Mesendoderm (in vitro differentiated cells): ENCODE measurements at regions not wholly inside any gene's neighbourhood (a gene's known extent, or its start where the extent isn't known, plus 50 kb on each side); places are given as distances from the start of the nearest gene placed in this dataset.

Source experiments
- DNase-seq: peaks from one replicate; pipeline ENCODE4 v3.0.0; 2013
- H2AK5ac ChIP-seq: 2 replicates; pipeline ENCODE4 v1.6.1; 2013; ENCODE audit warnings: low read length, inconsistent platforms
- H2BK120ac ChIP-seq: 2 replicates; pipeline ENCODE4 v1.6.1; 2013; ENCODE audit warnings: low read depth, mild to moderate bottlenecking, low read length, moderate library complexity, mixed read lengths
- H2BK15ac ChIP-seq: replicated peaks from 2 replicates; pipeline ENCODE4 v1.6.1; 2013; ENCODE audit warnings: low read depth, mild to moderate bottlenecking, moderate library complexity
- H2BK5ac ChIP-seq: 2 replicates; pipeline ENCODE4 v1.6.1; 2013; ENCODE audit warnings: low read length, inconsistent platforms
- H3K18ac ChIP-seq: 2 replicates; pipeline ENCODE4 v1.6.1; 2013; ENCODE audit warnings: mild to moderate bottlenecking, low read length, mixed read lengths
- H3K23ac ChIP-seq: one replicate; pipeline ENCODE4 v1.6.1; 2013; ENCODE audit warnings: low read length
- H3K27ac ChIP-seq: 2 replicates; pipeline ENCODE4 v1.5.1; 2013; ENCODE audit warnings: low read depth, mild to moderate bottlenecking, inconsistent platforms, low read length, moderate library complexity
- H3K27me3 ChIP-seq: 2 replicates; pipeline ENCODE4 v1.6.1; 2013; ENCODE audit warnings: low read length, control low read depth, mild to moderate bottlenecking, inconsistent platforms; ENCODE audit not compliant: insufficient read depth, poor library complexity
- H3K36me3 ChIP-seq: 2 replicates; pipeline ENCODE4 v1.6.1; 2013; ENCODE audit warnings: low read length, inconsistent platforms; ENCODE audit not compliant: control insufficient read depth, insufficient read depth
- H3K4ac ChIP-seq: one replicate; pipeline ENCODE4 v1.6.1; 2013; ENCODE audit warnings: low read depth, mild to moderate bottlenecking, low read length, moderate library complexity
- H3K4me1 ChIP-seq: 2 replicates; pipeline ENCODE4 v1.6.1; 2013; ENCODE audit warnings: low read depth, low read length, inconsistent platforms; ENCODE audit not compliant: control insufficient read depth
- H3K4me2 ChIP-seq: 2 replicates; pipeline ENCODE4 v1.6.1; 2013; ENCODE audit warnings: low read length
- H3K4me3 ChIP-seq: 2 replicates; pipeline ENCODE4 v1.5.1; 2013; ENCODE audit warnings: mild to moderate bottlenecking, low read length
- H3K56ac ChIP-seq: one replicate; pipeline ENCODE4 v1.6.1; 2013; ENCODE audit warnings: low read length
- H3K79me1 ChIP-seq: 2 replicates; pipeline ENCODE4 v1.6.1; 2013; ENCODE audit warnings: low read length, inconsistent platforms
- H3K79me2 ChIP-seq: 2 replicates; pipeline ENCODE4 v1.6.1; 2013; ENCODE audit warnings: mild to moderate bottlenecking, low read length; ENCODE audit not compliant: control insufficient read depth, insufficient read depth
- H3K9ac ChIP-seq: 2 replicates; pipeline ENCODE4 v1.6.1; 2013; ENCODE audit warnings: low read length, inconsistent platforms
- H4K5ac ChIP-seq: one replicate; pipeline ENCODE4 v1.6.1; 2013; ENCODE audit warnings: low read length
- H4K8ac ChIP-seq: one replicate; pipeline ENCODE4 v1.6.1; 2013; ENCODE audit warnings: low read depth, mild to moderate bottlenecking, control low read depth, low read length, moderate library complexity
- WGBS: extraction: QIAGEN DNeasy Blood & Tissue Kit; methylation state at CpG from one replicate; pipeline ENCODE4 v1.1.7; 2013; ENCODE audit warnings: low lambda C conversion rate, missing lambda C conversion rate; ENCODE audit not compliant: insufficient coverage; ENCODE audit errors: extremely low coverage; 5-methylcytosine and 5-hydroxymethylcytosine counted together

DNA sequence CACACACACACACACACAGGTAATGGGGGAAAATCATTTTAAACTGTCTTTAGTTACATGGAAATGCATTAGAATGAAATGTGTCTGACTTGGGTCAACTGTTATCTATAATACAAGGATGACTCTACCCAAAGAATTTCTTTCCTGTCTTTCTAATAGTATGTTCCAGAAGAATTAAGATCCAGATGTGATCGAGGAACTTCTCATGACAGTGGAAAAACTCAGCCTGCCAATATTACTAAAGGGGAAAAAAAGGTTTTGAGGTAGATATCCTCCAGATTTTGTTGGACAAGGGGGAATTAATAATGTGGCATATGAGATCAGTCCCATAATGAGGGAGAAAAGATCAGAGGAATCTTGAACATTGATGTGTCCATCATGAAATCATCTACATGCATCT, 190.6 kb upstream of the MAP3K1 start:
- no peak overlapping the region for H4K5ac ChIP-seq
- no peak overlapping the region for H3K4me2 ChIP-seq
- no peaks in the 10 kb centered on the region for H3K4me1 ChIP-seq
- H3K9ac ChIP-seq, result no peak overlapping the region
- no peak overlapping the region for H2BK15ac ChIP-seq
- H3K4me3 ChIP-seq, result no peak overlapping the region
- H2BK120ac ChIP-seq, result no peak overlapping the region
- H3K79me2 ChIP-seq, result no peaks in the 10 kb centered on the region
- H4K8ac ChIP-seq, result no peak overlapping the region
- H3K18ac ChIP-seq, result no peak overlapping the region
- H3K23ac ChIP-seq, result no peak overlapping the region
- no peak for DNase-seq
- H2AK5ac ChIP-seq, result no peak overlapping the region
- no peak overlapping the region for H3K4ac ChIP-seq
- H3K27ac ChIP-seq, result no peak overlapping the region
- no peak overlapping the region for H3K56ac ChIP-seq
- no CpG with 5 or more reads among the region's 1 CpG for WGBS
- no peaks in the 10 kb centered on the region for H3K27me3 ChIP-seq
- no peaks in the 10 kb centered on the region for H3K36me3 ChIP-seq
- no peak overlapping the region for H2BK5ac ChIP-seq
- no peaks in the 10 kb centered on the region for H3K79me1 ChIP-seq

DNA sequence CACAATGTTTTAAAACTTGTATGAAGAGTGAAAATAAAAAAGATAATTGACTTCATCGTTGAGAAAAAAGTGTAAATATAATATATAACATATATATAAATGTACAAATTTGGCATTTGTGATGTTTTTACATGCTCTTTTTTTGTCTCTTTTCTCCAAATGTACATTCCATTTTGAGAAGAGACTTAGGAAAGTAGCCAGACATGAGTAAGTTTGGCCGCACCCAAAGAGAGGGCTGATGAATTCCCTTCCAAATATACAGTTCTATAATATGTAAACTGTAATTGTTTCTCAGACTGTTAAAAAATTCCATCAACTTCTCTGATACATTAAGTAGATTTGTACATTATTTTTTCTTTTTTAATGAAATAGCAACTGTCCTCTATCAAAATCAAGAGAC, 193.2 kb upstream of the MAP3K1 start:
- H2BK5ac ChIP-seq, result no peak overlapping the region
- H3K79me1 ChIP-seq, result no peaks in the 10 kb centered on the region
- no CpG with 5 or more reads among the region's 2 CpGs for WGBS
- H3K9ac ChIP-seq, result no peak overlapping the region
- H3K79me2 ChIP-seq, result no peaks in the 10 kb centered on the region
- H3K23ac ChIP-seq, result no peak overlapping the region
- no peak overlapping the region for H3K4me3 ChIP-seq
- no peak overlapping the region for H4K5ac ChIP-seq
- H2BK15ac ChIP-seq, result no peak overlapping the region
- H4K8ac ChIP-seq, result no peak overlapping the region
- H2AK5ac ChIP-seq, result no peak overlapping the region
- H3K4me1 ChIP-seq, result no peaks in the 10 kb centered on the region
- no peak overlapping the region for H3K18ac ChIP-seq
- no peaks in the 10 kb centered on the region for H3K36me3 ChIP-seq
- H2BK120ac ChIP-seq, result no peak overlapping the region
- H3K4ac ChIP-seq, result no peak overlapping the region
- no peak for DNase-seq
- no peaks in the 10 kb centered on the region for H3K27me3 ChIP-seq
- no peak overlapping the region for H3K27ac ChIP-seq
- H3K4me2 ChIP-seq, result no peak overlapping the region
- H3K56ac ChIP-seq, result no peak overlapping the region

DNA sequence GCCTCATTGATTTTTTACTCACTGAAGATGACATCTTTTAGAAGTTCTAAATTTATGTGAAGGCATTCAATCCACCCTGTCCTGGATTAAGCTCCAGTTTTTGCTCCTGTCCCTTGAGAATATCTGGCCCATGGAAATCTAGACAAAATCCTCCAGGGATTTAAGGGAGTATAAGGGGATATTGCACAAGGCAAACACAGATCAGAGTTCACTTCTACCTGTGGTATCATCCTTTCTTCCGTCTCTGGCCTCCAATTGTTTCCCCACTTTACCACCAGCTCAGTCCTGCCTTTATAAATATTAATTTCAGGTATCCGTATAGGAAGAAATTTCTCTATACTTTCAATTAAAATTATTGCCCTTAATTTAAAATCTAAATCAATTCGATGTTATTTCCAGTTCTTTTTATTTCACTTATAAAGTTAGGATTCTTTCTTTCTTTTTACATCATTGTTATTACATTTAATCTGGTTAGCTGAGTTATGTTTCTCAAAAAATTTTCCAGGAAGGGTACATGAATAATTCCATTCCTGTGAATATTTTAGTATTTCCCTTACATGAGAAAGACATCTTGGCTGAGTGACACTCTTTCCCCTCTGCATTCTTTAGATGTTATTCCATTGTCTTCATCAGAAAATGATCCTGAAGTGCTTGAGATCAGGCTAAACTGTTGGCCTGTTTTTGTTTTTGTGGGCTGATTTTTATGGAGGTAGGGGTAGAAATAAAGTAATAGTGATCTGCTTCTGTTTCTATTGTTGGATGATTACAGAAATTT, 194.3 kb upstream of the MAP3K1 start:
- H2AK5ac ChIP-seq, result no peak overlapping the region
- no peak overlapping the region for H3K4ac ChIP-seq
- H3K4me2 ChIP-seq, result no peak overlapping the region
- no peak overlapping the region for H3K4me3 ChIP-seq
- DNase-seq, result no peak
- no peak overlapping the region for H3K9ac ChIP-seq
- H3K27me3 ChIP-seq, result no peaks in the 10 kb centered on the region
- H2BK15ac ChIP-seq, result no peak overlapping the region
- no peak overlapping the region for H3K27ac ChIP-seq
- no peak overlapping the region for H3K56ac ChIP-seq
- WGBS, result 100% methylated on average over 2 of the region's 3 CpGs
- H2BK5ac ChIP-seq, result no peak overlapping the region
- no peaks in the 10 kb centered on the region for H3K79me1 ChIP-seq
- no peaks in the 10 kb centered on the region for H3K79me2 ChIP-seq
- no peak overlapping the region for H4K8ac ChIP-seq
- no peak overlapping the region for H4K5ac ChIP-seq
- H3K18ac ChIP-seq, result no peak overlapping the region
- no peak overlapping the region for H2BK120ac ChIP-seq
- no peaks in the 10 kb centered on the region for H3K4me1 ChIP-seq
- no peak overlapping the region for H3K23ac ChIP-seq
- H3K36me3 ChIP-seq, result no peaks in the 10 kb centered on the region

DNA sequence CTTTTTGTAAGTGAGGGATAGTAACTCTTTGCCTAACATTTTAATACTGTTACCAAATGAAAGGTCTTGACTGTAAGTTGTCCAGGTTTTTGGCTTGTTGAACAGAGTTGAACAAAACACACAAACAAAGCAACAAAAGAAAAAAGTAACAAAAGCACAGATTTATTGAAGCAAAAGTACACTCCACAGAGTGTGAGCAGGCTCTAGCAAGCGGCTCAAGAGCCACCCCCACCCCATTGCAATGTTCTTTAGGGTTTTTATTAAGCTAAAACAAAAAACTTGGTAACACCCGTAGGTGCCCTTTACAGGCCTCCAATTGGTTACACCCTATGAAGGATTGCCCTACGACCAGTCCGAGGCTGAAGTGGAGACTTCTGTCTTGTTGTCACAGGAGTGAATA, 197.4 kb upstream of the MAP3K1 start:
- Histone ChIP-seq H3K4me2 (no peak overlapping the region), H2BK120ac (no peak overlapping the region), H3K79me1 (no peaks in the 10 kb centered on the region), H3K27me3 (no peaks in the 10 kb centered on the region), H2BK5ac (no peak overlapping the region), H4K5ac (no peak overlapping the region), H3K56ac (no peak overlapping the region), H3K9ac (no peak overlapping the region), H3K18ac (no peak overlapping the region), H3K27ac (no peak overlapping the region), H3K23ac (no peak overlapping the region), H3K4me3 (no peak overlapping the region), H3K79me2 (no peaks in the 10 kb centered on the region), H2AK5ac (no peak overlapping the region), H4K8ac (no peak overlapping the region), H3K4me1 (peaks cover 2% of the 10 kb centered on the region), H3K36me3 (no peaks in the 10 kb centered on the region), H2BK15ac (no peak overlapping the region), H3K4ac (no peak overlapping the region)
- DNase-seq, result no peak
- no CpG with 5 or more reads among the region's 4 CpGs for WGBS

DNA sequence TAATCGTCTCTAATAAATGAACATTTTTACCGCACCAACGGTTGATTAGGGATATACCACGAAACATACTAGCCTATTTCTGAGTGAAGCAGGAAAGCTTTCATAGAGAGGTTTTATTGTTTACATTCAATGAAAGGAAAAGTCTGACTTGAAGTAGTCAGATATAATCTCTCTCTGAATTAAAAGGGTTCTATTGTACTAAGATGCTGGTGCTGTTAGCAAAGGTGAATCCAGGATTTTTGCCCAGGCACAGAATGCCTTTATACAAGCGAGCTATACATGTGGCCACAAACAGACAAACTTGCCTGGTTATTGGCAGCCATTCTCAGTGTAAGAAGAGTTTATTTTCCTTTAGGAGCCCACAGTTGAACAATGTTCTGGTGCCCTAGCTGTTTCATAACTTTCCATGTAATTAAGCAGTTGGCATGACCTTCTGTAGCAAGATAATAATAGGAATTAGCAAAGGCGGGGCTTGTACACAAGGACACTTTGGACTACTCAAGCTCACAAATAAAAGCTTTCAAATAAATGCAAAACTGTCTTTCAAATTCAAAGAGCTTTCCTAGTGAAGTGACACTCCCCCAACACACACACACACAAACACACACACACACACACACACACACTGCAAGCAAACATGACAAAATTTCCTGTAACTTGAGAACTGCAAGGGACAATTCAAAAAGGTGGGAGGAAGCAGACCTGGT, 198.7 kb upstream of the MAP3K1 start:
- Histone ChIP-seq H3K4me1 (peaks cover 2% of the 10 kb centered on the region), H3K4ac (no peak overlapping the region), H3K9ac (no peak overlapping the region), H4K5ac (no peak overlapping the region), H3K36me3 (no peaks in the 10 kb centered on the region), H2BK15ac (no peak overlapping the region), H3K23ac (no peak overlapping the region), H3K18ac (no peak overlapping the region), H2BK5ac (no peak overlapping the region), H3K4me3 (no peak overlapping the region), H3K27ac (no peak overlapping the region), H3K4me2 (no peak overlapping the region), H3K79me1 (no peaks in the 10 kb centered on the region), H2BK120ac (no peak overlapping the region), H2AK5ac (no peak overlapping the region), H4K8ac (no peak overlapping the region), H3K79me2 (no peaks in the 10 kb centered on the region), H3K27me3 (no peaks in the 10 kb centered on the region), H3K56ac (no peak overlapping the region)
- no peak for DNase-seq
- WGBS, result no CpG with 5 or more reads among the region's 6 CpGs
